DND-41 (cell line): ENCODE measurements at regions not wholly inside any gene's neighbourhood (a gene's known extent, or its start where the extent isn't known, plus 50 kb on each side); places are given as distances from the start of the nearest gene placed in this dataset.

Source experiments
- CTCF ChIP-seq: IDR thresholded peaks from 2 replicates; pipeline ENCODE4 v1.5.1; 2012; ENCODE audit warnings: borderline replicate concordance, low read length, moderate library complexity, mild to moderate bottlenecking; ENCODE audit not compliant: poor library complexity, severe bottlenecking; ENCODE audit errors: extremely low read depth
- EZH2 ChIP-seq: IDR thresholded peaks from 3 replicates; pipeline ENCODE4 v1.6.1; 2012; ENCODE audit warnings: borderline replicate concordance, low read depth, mild to moderate bottlenecking, moderate library complexity, low read length, inconsistent platforms; ENCODE audit not compliant: severe bottlenecking

- TF ChIP-seq CTCF (no peak), EZH2 (no peak)
Observed at GRCh38 chr20:20782755-20783154, 70.3 kb upstream of the RALGAPA2 start.
